ENCODE measurements at regions not wholly inside any gene's neighbourhood (a gene's known extent, or its start where the extent isn't known, plus 50 kb on each side); places are given as distances from the start of the nearest gene placed in this dataset.

GRCh38 chr11:98561877-98562395, 458.8 kb upstream of the CNTN5 start:
- Histone ChIP-seq H3K4me2 (ENCODE audit: low read depth, low read length, poor library complexity, severe bottlenecking) (no peak overlapping the region), H3K79me2 (ENCODE audit: low read length) (no peaks in the 10 kb centered on the region), H3K4me1 (ENCODE audit: low read length) (no peaks in the 10 kb centered on the region), H3K36me3 (ENCODE audit: insufficient read depth, low read length) (no peaks in the 10 kb centered on the region), H4K20me1 (ENCODE audit: insufficient read depth, low read depth, low read length) (no peaks in the 10 kb centered on the region), H3K9ac (ENCODE audit: low read length) (no peak overlapping the region), H3K27ac (ENCODE audit: low read length) (no peak overlapping the region), H3K27me3 (ENCODE audit: low read length) (no peaks in the 10 kb centered on the region), H3K9me2 (replicated peaks; ENCODE audit: insufficient read depth, low read length) (no peaks in the 10 kb centered on the region), H3K4me3 (ENCODE audit: low read length) (no peak overlapping the region), H3K9me3 (ENCODE audit: low read length) (peaks cover 85% of the 10 kb centered on the region), H2AFZ (ENCODE audit: low read length) (no peak overlapping the region)
- DNase-seq = no peak

GRCh38 chr11:98564233-98564632, 456.5 kb upstream of the CNTN5 start:
- Histone ChIP-seq H3K9ac (ENCODE audit: low read length) (no peak overlapping the region), H3K36me3 (ENCODE audit: insufficient read depth, low read length) (no peaks in the 10 kb centered on the region), H4K20me1 (ENCODE audit: insufficient read depth, low read depth, low read length) (no peaks in the 10 kb centered on the region), H2AFZ (ENCODE audit: low read length) (no peak overlapping the region), H3K4me1 (ENCODE audit: low read length) (no peaks in the 10 kb centered on the region), H3K9me2 (replicated peaks; ENCODE audit: insufficient read depth, low read length) (no peaks in the 10 kb centered on the region), H3K27me3 (ENCODE audit: low read length) (no peaks in the 10 kb centered on the region), H3K27ac (ENCODE audit: low read length) (no peak overlapping the region), H3K4me3 (ENCODE audit: low read length) (no peak overlapping the region), H3K79me2 (ENCODE audit: low read length) (no peaks in the 10 kb centered on the region), H3K4me2 (ENCODE audit: low read depth, low read length, poor library complexity, severe bottlenecking) (no peak overlapping the region), H3K9me3 (ENCODE audit: low read length) (peaks cover 86% of the 10 kb centered on the region)
- no peak for DNase-seq

GRCh38 chr11:98564881-98565280, 455.9 kb upstream of the CNTN5 start:
- Histone ChIP-seq H3K27me3 (ENCODE audit: low read length) (no peaks in the 10 kb centered on the region), H3K9me2 (replicated peaks; ENCODE audit: insufficient read depth, low read length) (no peaks in the 10 kb centered on the region), H3K4me2 (ENCODE audit: low read depth, low read length, poor library complexity, severe bottlenecking) (no peak overlapping the region), H3K4me1 (ENCODE audit: low read length) (no peaks in the 10 kb centered on the region), H3K36me3 (ENCODE audit: insufficient read depth, low read length) (no peaks in the 10 kb centered on the region), H3K9ac (ENCODE audit: low read length) (no peak overlapping the region), H3K9me3 (ENCODE audit: low read length) (peaks cover 86% of the 10 kb centered on the region), H2AFZ (ENCODE audit: low read length) (no peak overlapping the region), H3K4me3 (ENCODE audit: low read length) (no peak overlapping the region), H3K79me2 (ENCODE audit: low read length) (no peaks in the 10 kb centered on the region), H3K27ac (ENCODE audit: low read length) (no peak overlapping the region), H4K20me1 (ENCODE audit: insufficient read depth, low read depth, low read length) (no peaks in the 10 kb centered on the region)
- no peak for DNase-seq

- Histone ChIP-seq H3K4me1 (ENCODE audit: low read length) (no peaks in the 10 kb centered on the region), H4K20me1 (ENCODE audit: insufficient read depth, low read depth, low read length) (no peaks in the 10 kb centered on the region)
- DNase-seq = no peak
These were observed 455.4 kb upstream of the CNTN5 start for GRCh38 chr11:98565311-98565710.

GRCh38 chr11:98566978-98567377, 453.8 kb upstream of the CNTN5 start:
- no peak overlapping the region for H2AFZ ChIP-seq (ENCODE audit: low read length)

More at GRCh38 chr11:98565311-98565710, 455.4 kb upstream of the CNTN5 start:
- no peak overlapping the region for H3K27ac ChIP-seq (ENCODE audit: low read length)
- H3K79me2 ChIP-seq (ENCODE audit: low read length) = no peaks in the 10 kb centered on the region
- no peak overlapping the region for H2AFZ ChIP-seq (ENCODE audit: low read length)
- H3K9ac ChIP-seq (ENCODE audit: low read length) = no peak overlapping the region
- no peaks in the 10 kb centered on the region for H3K9me2 ChIP-seq (replicated peaks; ENCODE audit: insufficient read depth, low read length)
- no peak overlapping the region for H3K4me3 ChIP-seq (ENCODE audit: low read length)
- no peaks in the 10 kb centered on the region for H3K36me3 ChIP-seq (ENCODE audit: insufficient read depth, low read length)
- no peak overlapping the region for H3K4me2 ChIP-seq (ENCODE audit: low read depth, low read length, poor library complexity, severe bottlenecking)
- H3K9me3 ChIP-seq (ENCODE audit: low read length) = peaks cover 86% of the 10 kb centered on the region
- no peaks in the 10 kb centered on the region for H3K27me3 ChIP-seq (ENCODE audit: low read length)

GRCh38 chr11:98568013-98568412, 452.7 kb upstream of the CNTN5 start:
- Histone ChIP-seq H3K27ac (ENCODE audit: low read length) (no peak overlapping the region), H3K4me3 (ENCODE audit: low read length) (no peak overlapping the region), H3K9me3 (ENCODE audit: low read length) (peaks cover 84% of the 10 kb centered on the region), H3K36me3 (ENCODE audit: insufficient read depth, low read length) (no peaks in the 10 kb centered on the region), H3K9me2 (replicated peaks; ENCODE audit: insufficient read depth, low read length) (no peaks in the 10 kb centered on the region), H2AFZ (ENCODE audit: low read length) (no peak overlapping the region), H3K4me1 (ENCODE audit: low read length) (no peaks in the 10 kb centered on the region), H3K9ac (ENCODE audit: low read length) (no peak overlapping the region), H3K27me3 (ENCODE audit: low read length) (no peaks in the 10 kb centered on the region), H4K20me1 (ENCODE audit: insufficient read depth, low read depth, low read length) (no peaks in the 10 kb centered on the region), H3K79me2 (ENCODE audit: low read length) (no peaks in the 10 kb centered on the region), H3K4me2 (ENCODE audit: low read depth, low read length, poor library complexity, severe bottlenecking) (no peak overlapping the region)
- no peak for DNase-seq

More at GRCh38 chr11:98566978-98567377, 453.8 kb upstream of the CNTN5 start:
- Histone ChIP-seq H3K27me3 (ENCODE audit: low read length) (no peaks in the 10 kb centered on the region), H4K20me1 (ENCODE audit: insufficient read depth, low read depth, low read length) (no peaks in the 10 kb centered on the region), H3K36me3 (ENCODE audit: insufficient read depth, low read length) (no peaks in the 10 kb centered on the region), H3K4me2 (ENCODE audit: low read depth, low read length, poor library complexity, severe bottlenecking) (no peak overlapping the region), H3K27ac (ENCODE audit: low read length) (no peak overlapping the region), H3K79me2 (ENCODE audit: low read length) (no peaks in the 10 kb centered on the region), H3K9me2 (replicated peaks; ENCODE audit: insufficient read depth, low read length) (no peaks in the 10 kb centered on the region), H3K4me1 (ENCODE audit: low read length) (no peaks in the 10 kb centered on the region), H3K9ac (ENCODE audit: low read length) (no peak overlapping the region), H3K4me3 (ENCODE audit: low read length) (no peak overlapping the region), H3K9me3 (ENCODE audit: low read length) (peaks cover 87% of the 10 kb centered on the region)
- no peak for DNase-seq

- no peak overlapping the region for H2AFZ ChIP-seq (ENCODE audit: low read length)
These were observed 447.8 kb upstream of the CNTN5 start for GRCh38 chr11:98572941-98573340.

GRCh38 chr11:98587884-98588283, 432.9 kb upstream of the CNTN5 start:
- H2AFZ ChIP-seq (ENCODE audit: low read length) = no peak overlapping the region
- H3K9ac ChIP-seq (ENCODE audit: low read length) = no peak overlapping the region
- H3K79me2 ChIP-seq (ENCODE audit: low read length) = no peaks in the 10 kb centered on the region
- peaks cover 50% of the 10 kb centered on the region for H3K9me3 ChIP-seq (ENCODE audit: low read length)
- no peak overlapping the region for H3K4me2 ChIP-seq (ENCODE audit: low read depth, low read length, poor library complexity, severe bottlenecking)
- no peak overlapping the region for H3K27ac ChIP-seq (ENCODE audit: low read length)
- no peaks in the 10 kb centered on the region for H3K27me3 ChIP-seq (ENCODE audit: low read length)
- no peaks in the 10 kb centered on the region for H3K36me3 ChIP-seq (ENCODE audit: insufficient read depth, low read length)
- no peaks in the 10 kb centered on the region for H3K9me2 ChIP-seq (replicated peaks; ENCODE audit: insufficient read depth, low read length)
- DNase-seq = no peak
- H3K4me1 ChIP-seq (ENCODE audit: low read length) = no peaks in the 10 kb centered on the region
- no peak overlapping the region for H3K4me3 ChIP-seq (ENCODE audit: low read length)
- no peaks in the 10 kb centered on the region for H4K20me1 ChIP-seq (ENCODE audit: insufficient read depth, low read depth, low read length)

More at GRCh38 chr11:98572941-98573340, 447.8 kb upstream of the CNTN5 start:
- Histone ChIP-seq H3K9me3 (ENCODE audit: low read length) (peaks cover 74% of the 10 kb centered on the region), H3K4me2 (ENCODE audit: low read depth, low read length, poor library complexity, severe bottlenecking) (no peak overlapping the region), H3K79me2 (ENCODE audit: low read length) (no peaks in the 10 kb centered on the region), H3K4me3 (ENCODE audit: low read length) (no peak overlapping the region), H3K27ac (ENCODE audit: low read length) (no peak overlapping the region), H3K27me3 (ENCODE audit: low read length) (no peaks in the 10 kb centered on the region), H3K4me1 (ENCODE audit: low read length) (no peaks in the 10 kb centered on the region), H3K9me2 (replicated peaks; ENCODE audit: insufficient read depth, low read length) (no peaks in the 10 kb centered on the region), H4K20me1 (ENCODE audit: insufficient read depth, low read depth, low read length) (no peaks in the 10 kb centered on the region), H3K36me3 (ENCODE audit: insufficient read depth, low read length) (no peaks in the 10 kb centered on the region), H3K9ac (ENCODE audit: low read length) (no peak overlapping the region)
- no peak for DNase-seq

GRCh38 chr11:98589967-98590366, 430.8 kb upstream of the CNTN5 start:
- Histone ChIP-seq H3K27ac (ENCODE audit: low read length) (no peak overlapping the region), H3K4me2 (ENCODE audit: low read depth, low read length, poor library complexity, severe bottlenecking) (no peak overlapping the region), H3K9me3 (ENCODE audit: low read length) (peaks cover 64% of the 10 kb centered on the region), H3K4me1 (ENCODE audit: low read length) (no peaks in the 10 kb centered on the region), H2AFZ (ENCODE audit: low read length) (no peak overlapping the region), H3K9ac (ENCODE audit: low read length) (no peak overlapping the region), H3K36me3 (ENCODE audit: insufficient read depth, low read length) (no peaks in the 10 kb centered on the region), H3K9me2 (replicated peaks; ENCODE audit: insufficient read depth, low read length) (no peaks in the 10 kb centered on the region), H3K4me3 (ENCODE audit: low read length) (no peak overlapping the region), H4K20me1 (ENCODE audit: insufficient read depth, low read depth, low read length) (no peaks in the 10 kb centered on the region), H3K79me2 (ENCODE audit: low read length) (no peaks in the 10 kb centered on the region), H3K27me3 (ENCODE audit: low read length) (no peaks in the 10 kb centered on the region)
- no peak for DNase-seq
